Endothelial cell of umbilical vein (primary cell): ENCODE measurements at regions not wholly inside any gene's neighbourhood (a gene's known extent, or its start where the extent isn't known, plus 50 kb on each side); places are given as distances from the start of the nearest gene placed in this dataset.

ENCODE experiments used
- BruUV-seq: library from RNA; stranded (reverse); fragments of 400-500 nt; replicated peaks from 2 replicates; lab custom pipeline; 2021; lab: Mats Ljungman, UMichigan
- CTCF ChIA-PET: fragments of 300-600, 350-600 bp; sonication (Branson Sonifier 250); formaldehyde crosslinking; loops from one replicate; lab custom pipeline; 2021; ENCODE audit warnings: antibody characterized with exemption, inconsistent platforms; lab: Charles Lee
- POLR2A ChIA-PET: fragments of 300-600, 350-600 bp; sonication (Branson Sonifier 250); formaldehyde crosslinking; loops from one replicate; lab custom pipeline; 2021; ENCODE audit warnings: antibody characterized with exemption, inconsistent platforms; lab: Charles Lee
- DNase-seq: peaks from one replicate; pipeline ENCODE4 v3.0.0-alpha.2; 2011; ENCODE audit warnings: low read depth, low spot score
- FAIRE-seq: peaks from 2 replicates; lab custom pipeline; 2011; peaks lifted over from hg19 to GRCh38; lab: Jason Lieb, UNC
- H2AFZ ChIP-seq: 2 replicates; pipeline ENCODE4 v1.6.0; 2012; ENCODE audit warnings: low read depth, low read length, control low read depth, inconsistent platforms
- H3K27ac ChIP-seq: 2 replicates; pipeline ENCODE4 v1.5.1; 2011; ENCODE audit warnings: low read depth, mild to moderate bottlenecking, control low read depth, low read length, moderate library complexity; ENCODE audit not compliant: insufficient read depth
- H3K27me3 ChIP-seq, 2 experiments: 2 replicates each; pipeline versions ENCODE4 v1.6.0 to v1.6.1; 2011; ENCODE audit warnings: low read length in 2 of 2, mixed read lengths in 1 of 2; ENCODE audit not compliant: control insufficient read depth in 2 of 2, insufficient read depth in 2 of 2
- H3K36me3 ChIP-seq, 2 experiments: 2 replicates in 1 of 2; 3 replicates in 1 of 2; pipeline ENCODE4 v1.5.1; 2011; ENCODE audit warnings: low read length in 2 of 2, mild to moderate bottlenecking in 1 of 2, moderate library complexity in 1 of 2; ENCODE audit not compliant: control insufficient read depth in 2 of 2, insufficient read depth in 2 of 2; ENCODE audit errors: extremely low read depth in 1 of 2
- H3K4me1 ChIP-seq: 3 replicates; pipeline ENCODE4 v1.5.1; 2011; ENCODE audit warnings: mild to moderate bottlenecking, low read length; ENCODE audit not compliant: control insufficient read depth, insufficient read depth; ENCODE audit errors: extremely low read depth
- H3K4me2 ChIP-seq: 2 replicates; pipeline ENCODE4 v1.6.1; 2011; ENCODE audit warnings: low read length, control low read depth, mixed read lengths; ENCODE audit not compliant: insufficient read depth
- H3K4me3 ChIP-seq, 3 experiments: fragments of 200-600 bp in 1 of 3; sonication (generic), shearing (Covaris generic) in 1 of 3; replicated peaks in 1 of 3; 2 replicates each; pipeline ENCODE4 v1.5.1; 2011 to 2016; ENCODE audit warnings: control low read depth in 3 of 3, low read length in 3 of 3, mild to moderate bottlenecking in 2 of 3, inconsistent platforms in 1 of 3, low read depth in 1 of 3, moderate library complexity in 1 of 3; ENCODE audit not compliant: insufficient read depth in 1 of 3
- H3K79me2 ChIP-seq: 2 replicates; pipeline ENCODE4 v1.6.0; 2012; ENCODE audit warnings: low read length, inconsistent platforms; ENCODE audit not compliant: control insufficient read depth, insufficient read depth
- H3K9ac ChIP-seq: replicated peaks from 2 replicates; pipeline ENCODE3; 2011; ENCODE audit warnings: low read length, control low read depth; ENCODE audit not compliant: insufficient read depth; ENCODE audit errors: extremely low read depth
- H3K9me1 ChIP-seq: replicated peaks from 3 replicates; pipeline ENCODE4 v1.6.0; 2011; ENCODE audit warnings: mild to moderate bottlenecking, low read length; ENCODE audit not compliant: control insufficient read depth, insufficient read depth; ENCODE audit errors: extremely low read depth
- H3K9me3 ChIP-seq: replicated peaks from 2 replicates; pipeline ENCODE4 v1.5.1; 2012; ENCODE audit warnings: low read length, inconsistent platforms; ENCODE audit not compliant: control insufficient read depth, insufficient read depth
- H4K20me1 ChIP-seq: replicated peaks from 2 replicates; pipeline ENCODE3; 2011; ENCODE audit warnings: mild to moderate bottlenecking, low read length; ENCODE audit not compliant: control insufficient read depth, insufficient read depth; ENCODE audit errors: extremely low read depth
- EZH2 ChIP-seq: IDR thresholded peaks from 2 replicates; pipeline ENCODE4 v1.6.1; 2012; ENCODE audit warnings: borderline replicate concordance, low read depth, mild to moderate bottlenecking, moderate library complexity, low read length, inconsistent platforms; ENCODE audit not compliant: severe bottlenecking
- FOS ChIP-seq: IDR thresholded peaks from 2 replicates; pipeline ENCODE4 v1.6.1; 2011; ENCODE audit warnings: mild to moderate bottlenecking, low read length, moderate library complexity, borderline replicate concordance; ENCODE audit not compliant: insufficient read depth
- GATA2 ChIP-seq: IDR thresholded peaks from 2 replicates; pipeline ENCODE4 v1.7.0; 2011; ENCODE audit warnings: low read depth, mild to moderate bottlenecking, moderate library complexity, mixed read lengths, low read length; ENCODE audit not compliant: insufficient read length, insufficient read depth
- JUN ChIP-seq: IDR thresholded peaks from 2 replicates; pipeline ENCODE4 v1.6.1; 2011; ENCODE audit warnings: borderline replicate concordance, low read depth; ENCODE audit not compliant: insufficient read length, insufficient read depth
- MYC ChIP-seq: IDR thresholded peaks from one replicate; pipeline ENCODE4 v1.6.1; 2011; ENCODE audit warnings: mild to moderate bottlenecking, low read depth, low read length
- POLR2A ChIP-seq: IDR thresholded peaks from 2 replicates; pipeline ENCODE4 v1.6.1; 2012; ENCODE audit warnings: low read depth, mild to moderate bottlenecking, control low read depth, low read length
- POLR2AphosphoS5 ChIP-seq: IDR thresholded peaks from 2 replicates; pipeline ENCODE4 v1.6.1; 2012; ENCODE audit warnings: low read depth, mild to moderate bottlenecking, control low read depth, low read length, moderate library complexity; ENCODE audit not compliant: insufficient read depth
- dilution Hi-C: fragments of 300-500 bp; cut with MboI; formaldehyde crosslinking; loops from one replicate; pipeline ENCODE4 v1.15.0; 2019; ENCODE audit warnings: low sequenced_read_pairs; ENCODE audit not compliant: extremely low pct_ligation_motif_present
- intact Hi-C: fragments of 100-400 bp; cut with micrococcal nuclease; formaldehyde crosslinking; loops from one replicate; pipeline ENCODE4 v1.10.0; 2022
- TF ChIP-seq, protein P1 (sequence below): IDR thresholded peaks from 2 replicates; pipeline ENCODE4 v1.6.1; 2011; ENCODE audit not compliant: insufficient read depth, insufficient read length
- TF ChIP-seq, protein P2 (sequence below), 2 donors: IDR thresholded peaks; 1 replicate in 1 of 2; 2 replicates in 1 of 2; pipeline ENCODE4 v1.5.1; 2011; ENCODE audit warnings: low read length in 2 of 2, mild to moderate bottlenecking in 2 of 2, moderate library complexity in 2 of 2, control low read depth in 1 of 2, inconsistent platforms in 1 of 2, low read depth in 1 of 2; ENCODE audit not compliant: insufficient read depth in 1 of 2; ENCODE audit errors: extremely low read depth in 1 of 2

- Histone ChIP-seq H3K9ac (no peak overlapping the region), H3K9me3 (no peaks in the 10 kb centered on the region), H3K4me1 (peaks cover 6% of the 10 kb centered on the region), H3K4me3 (no peak overlapping the region), H2AFZ (no peak overlapping the region), H3K27me3 (no peaks in the 10 kb centered on the region), H4K20me1 (no peaks in the 10 kb centered on the region), H3K9me1 (no peaks in the 10 kb centered on the region), H3K27ac (no peak overlapping the region), H3K36me3 (no peaks in the 10 kb centered on the region), H3K4me2 (no peak overlapping the region), H3K79me2 (no peaks in the 10 kb centered on the region)
- FAIRE-seq (no peak), DNase-seq (no peak)
- TF ChIP-seq, protein P1, sequence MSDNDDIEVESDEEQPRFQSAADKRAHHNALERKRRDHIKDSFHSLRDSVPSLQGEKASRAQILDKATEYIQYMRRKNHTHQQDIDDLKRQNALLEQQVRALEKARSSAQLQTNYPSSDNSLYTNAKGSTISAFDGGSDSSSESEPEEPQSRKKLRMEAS = no peak
- TF ChIP-seq, protein P2, sequence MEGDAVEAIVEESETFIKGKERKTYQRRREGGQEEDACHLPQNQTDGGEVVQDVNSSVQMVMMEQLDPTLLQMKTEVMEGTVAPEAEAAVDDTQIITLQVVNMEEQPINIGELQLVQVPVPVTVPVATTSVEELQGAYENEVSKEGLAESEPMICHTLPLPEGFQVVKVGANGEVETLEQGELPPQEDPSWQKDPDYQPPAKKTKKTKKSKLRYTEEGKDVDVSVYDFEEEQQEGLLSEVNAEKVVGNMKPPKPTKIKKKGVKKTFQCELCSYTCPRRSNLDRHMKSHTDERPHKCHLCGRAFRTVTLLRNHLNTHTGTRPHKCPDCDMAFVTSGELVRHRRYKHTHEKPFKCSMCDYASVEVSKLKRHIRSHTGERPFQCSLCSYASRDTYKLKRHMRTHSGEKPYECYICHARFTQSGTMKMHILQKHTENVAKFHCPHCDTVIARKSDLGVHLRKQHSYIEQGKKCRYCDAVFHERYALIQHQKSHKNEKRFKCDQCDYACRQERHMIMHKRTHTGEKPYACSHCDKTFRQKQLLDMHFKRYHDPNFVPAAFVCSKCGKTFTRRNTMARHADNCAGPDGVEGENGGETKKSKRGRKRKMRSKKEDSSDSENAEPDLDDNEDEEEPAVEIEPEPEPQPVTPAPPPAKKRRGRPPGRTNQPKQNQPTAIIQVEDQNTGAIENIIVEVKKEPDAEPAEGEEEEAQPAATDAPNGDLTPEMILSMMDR (IDR thresholded peaks at IDR 0.05; ENCODE audit: extremely low read depth in 1 of 2, insufficient read depth in 1 of 2, low read depth in 1 of 2, low read length in 2 of 2) = no peak
- CTCF ChIA-PET = interaction anchor here (7.3 kb wide), 1 partner anchor 413 kb away, joined by 159 read pairs; no protein-coding TSS in a partner anchor
- intact Hi-C loops = no loop called here
- POLR2A ChIA-PET = no interaction called here
- BruUV-seq = no TSS peak
- dilution Hi-C loops = no loop called here
These were observed 98.2 kb downstream of the TMEM17 start for GRCh38 chr2:62407838-62408237.

DNA sequence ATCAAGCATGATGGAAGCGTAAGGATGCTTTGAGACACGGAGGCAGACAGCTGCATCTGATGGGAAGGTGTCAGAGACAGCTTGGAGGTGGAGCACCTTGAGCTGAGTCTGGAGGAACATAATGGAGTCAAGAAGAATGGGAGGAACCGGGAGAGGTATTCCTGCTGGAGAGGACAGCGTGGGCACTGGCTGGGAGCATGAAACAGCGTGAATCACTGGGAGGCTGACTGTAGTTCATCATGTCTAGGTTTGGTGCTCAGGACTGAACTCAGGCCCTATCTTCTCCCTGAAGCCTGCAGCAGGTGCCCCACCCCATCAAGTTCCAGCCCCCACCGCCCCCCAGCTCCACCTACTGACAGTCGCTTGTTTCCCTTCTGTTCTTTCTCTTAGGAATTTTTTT, 98.6 kb downstream of the TMEM17 start:
- no peak for FAIRE-seq
- Histone ChIP-seq H3K79me2 (no peaks in the 10 kb centered on the region), H4K20me1 (no peaks in the 10 kb centered on the region), H3K9me3 (no peaks in the 10 kb centered on the region), H3K27ac (no peak overlapping the region), H2AFZ (no peak overlapping the region), H3K4me1 (peaks cover 6% of the 10 kb centered on the region), H3K9me1 (no peaks in the 10 kb centered on the region), H3K4me2 (no peak overlapping the region), H3K4me3 (no peak overlapping the region), H3K27me3 (no peaks in the 10 kb centered on the region), H3K9ac (no peak overlapping the region), H3K36me3 (no peaks in the 10 kb centered on the region)
- DNase-seq = no peak
- BruUV-seq = no TSS peak
- intact Hi-C loops (no loop called here), dilution Hi-C loops (no loop called here)
- ChIA-PET POLR2A (no interaction called here), CTCF (interaction anchor here (7.3 kb wide), 1 partner anchor 412 kb away, joined by 159 read pairs; no protein-coding TSS in a partner anchor)
- TF ChIP-seq JUN (no peak), MYC (no peak), EZH2 (no peak), POLR2AphosphoS5 (no peak), POLR2A (no peak), FOS (no peak), GATA2 (no peak)
- TF ChIP-seq, protein P2 (IDR thresholded peaks at IDR 0.05; ENCODE audit: extremely low read depth in 1 of 2, insufficient read depth in 1 of 2, low read depth in 1 of 2, low read length in 2 of 2) = no peak
- TF ChIP-seq, protein P1 = no peak
